Vagina (tissue), 2 donors: ENCODE measurements at regions not wholly inside any gene's neighbourhood (a gene's known extent, or its start where the extent isn't known, plus 50 kb on each side); places are given as distances from the start of the nearest gene placed in this dataset.

Experiments
- DNase-seq, 2 donors: peaks; one replicate each; pipeline ENCODE4 v3.0.0-alpha.2; 2017; ENCODE audit errors: extremely low spot score in 2 of 2
- H3K27ac ChIP-seq: fragments of 200-600 bp; sonication (generic); one replicate; pipeline ENCODE4 v1.5.1; 2019
- H3K27me3 ChIP-seq: fragments of 200-600 bp; sonication (generic); one replicate; pipeline ENCODE4 v1.5.1; 2019
- H3K36me3 ChIP-seq, 2 donors: fragments of 200-600 bp; sonication (generic); one replicate each; pipeline ENCODE4 v1.5.1; 2017 to 2019
- H3K4me1 ChIP-seq: fragments of 200-600 bp; sonication (generic); one replicate; pipeline ENCODE4 v1.5.1; 2019
- H3K4me3 ChIP-seq, 2 donors: fragments of 200-600 bp; sonication (generic); 1 replicate in 1 of 2; 2 replicates in 1 of 2; pipeline ENCODE4 v1.5.1; 2016 to 2019
- H3K9me3 ChIP-seq: fragments of 200-600 bp; sonication (generic); one replicate; pipeline ENCODE4 v1.5.1; 2019
- CTCF ChIP-seq, 3 experiments: fragments of 450-650 bp in 2 of 3; fragments of 200-600 bp in 1 of 3; sonication (generic) in 1 of 3; IDR thresholded peaks; one replicate each; pipeline ENCODE4 v1.5.1; 2017 to 2019; ENCODE audit warnings: antibody characterized with exemption in 3 of 3, mild to moderate bottlenecking in 2 of 3, moderate library complexity in 2 of 3
- POLR2A ChIP-seq, 2 donors: fragments of 450-650 bp; IDR thresholded peaks; one replicate each; pipeline ENCODE4 v1.6.1; 2017; ENCODE audit warnings: antibody characterized with exemption in 2 of 2, mild to moderate bottlenecking in 2 of 2, moderate library complexity in 2 of 2
- POLR2AphosphoS5 ChIP-seq, 2 donors: sonication (generic); formaldehyde crosslinking; IDR thresholded peaks; one replicate each; pipeline ENCODE4 v1.9.0; 2017; ENCODE audit warnings: antibody characterized with exemption in 2 of 2, mild to moderate bottlenecking in 2 of 2, low read depth in 1 of 2; ENCODE audit not compliant: insufficient read depth in 1 of 2
- intact Hi-C: fragments of 100-400 bp; cut with DNase I; formaldehyde crosslinking; loops from one replicate; pipeline ENCODE4 v1.15.1; 2023

- intact Hi-C loops, result loop anchor here (2.0 kb wide), 1 partner anchor 61 kb away; no protein-coding TSS in a partner anchor
- Histone ChIP-seq H3K4me1 (no peaks in the 10 kb centered on the region), H3K27ac (no peak overlapping the region), H3K9me3 (no peaks in the 10 kb centered on the region), H3K36me3 (no peaks in the 10 kb centered on the region), H3K4me3 (no peak overlapping the region), H3K27me3 (no peaks in the 10 kb centered on the region)
- no peak for DNase-seq
- TF ChIP-seq POLR2A (IDR thresholded peaks at IDR 0.05) (no peak), POLR2AphosphoS5 (IDR thresholded peaks at IDR 0.05; ENCODE audit: insufficient read depth in 1 of 2, low read depth in 1 of 2) (no peak), CTCF (IDR thresholded peaks at IDR 0.05) (no peak)
These were observed 1435.6 kb upstream of the NUDT12 start for GRCh38 chr5:104998169-104998568.

- intact Hi-C loops, result no loop called here
- no peak for DNase-seq
- no peaks in the 10 kb centered on the region for H3K4me1 ChIP-seq
- no peak overlapping the region for H3K4me3 ChIP-seq
- H3K27me3 ChIP-seq, result no peaks in the 10 kb centered on the region
- H3K36me3 ChIP-seq, result no peaks in the 10 kb centered on the region
- TF ChIP-seq CTCF (IDR thresholded peaks at IDR 0.05) (no peak), POLR2AphosphoS5 (IDR thresholded peaks at IDR 0.05; ENCODE audit: insufficient read depth in 1 of 2, low read depth in 1 of 2) (no peak), POLR2A (IDR thresholded peaks at IDR 0.05) (no peak)
- no peaks in the 10 kb centered on the region for H3K9me3 ChIP-seq
- H3K27ac ChIP-seq, result no peak overlapping the region
These were observed 1424.5 kb upstream of the NUDT12 start for GRCh38 chr5:104987074-104987473.

- H3K27me3 ChIP-seq, result no peaks in the 10 kb centered on the region
- no peaks in the 10 kb centered on the region for H3K4me1 ChIP-seq
- no peak for DNase-seq
- intact Hi-C loops, result no loop called here
- no peak for TF ChIP-seq CTCF (IDR thresholded peaks at IDR 0.05)
- TF ChIP-seq POLR2AphosphoS5 (IDR thresholded peaks at IDR 0.05; ENCODE audit: insufficient read depth in 1 of 2, low read depth in 1 of 2), result no peak
- TF ChIP-seq POLR2A (IDR thresholded peaks at IDR 0.05), result no peak
- H3K4me3 ChIP-seq, result no peak overlapping the region
- no peaks in the 10 kb centered on the region for H3K36me3 ChIP-seq
- H3K27ac ChIP-seq, result no peak overlapping the region
- no peaks in the 10 kb centered on the region for H3K9me3 ChIP-seq
These were observed 1414.9 kb upstream of the NUDT12 start for GRCh38 chr5:104977529-104977928.

DNA sequence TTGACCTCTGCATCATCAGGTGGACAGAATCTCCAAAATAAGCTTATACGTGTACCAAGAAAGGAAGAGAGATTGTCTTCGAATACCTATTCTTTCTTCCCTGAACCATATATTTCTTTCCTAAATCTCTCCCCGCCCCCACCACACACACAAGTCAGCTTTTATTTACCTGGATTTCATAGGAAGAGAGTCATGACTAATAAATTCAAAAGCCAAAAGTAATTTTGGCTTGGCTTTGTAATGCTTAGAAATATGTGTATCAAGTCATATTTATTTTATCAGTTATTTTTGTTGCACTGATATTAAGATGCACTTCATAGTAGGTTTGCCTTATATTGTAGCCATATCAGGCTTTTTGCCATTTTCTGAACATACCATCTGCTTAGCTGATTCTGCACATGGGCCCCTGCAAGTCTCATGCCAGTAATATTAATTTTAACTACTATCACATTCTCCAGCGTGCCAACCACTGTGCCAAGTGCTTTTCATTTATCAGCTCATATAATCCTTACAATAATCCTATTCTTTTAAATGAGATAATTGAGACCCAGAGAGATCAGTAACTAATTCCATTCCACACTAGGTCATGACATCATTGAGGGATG lies 1405.3 kb upstream of the NUDT12 start:
- no peak for DNase-seq
- no peaks in the 10 kb centered on the region for H3K4me1 ChIP-seq
- H3K27ac ChIP-seq, result no peak overlapping the region
- TF ChIP-seq POLR2A (IDR thresholded peaks at IDR 0.05) (no peak), CTCF (IDR thresholded peaks at IDR 0.05) (no peak), POLR2AphosphoS5 (IDR thresholded peaks at IDR 0.05; ENCODE audit: insufficient read depth in 1 of 2, low read depth in 1 of 2) (no peak)
- H3K36me3 ChIP-seq, result no peaks in the 10 kb centered on the region
- no peak overlapping the region for H3K4me3 ChIP-seq
- no peaks in the 10 kb centered on the region for H3K9me3 ChIP-seq
- H3K27me3 ChIP-seq, result no peaks in the 10 kb centered on the region
- intact Hi-C loops, result no loop called here

DNA sequence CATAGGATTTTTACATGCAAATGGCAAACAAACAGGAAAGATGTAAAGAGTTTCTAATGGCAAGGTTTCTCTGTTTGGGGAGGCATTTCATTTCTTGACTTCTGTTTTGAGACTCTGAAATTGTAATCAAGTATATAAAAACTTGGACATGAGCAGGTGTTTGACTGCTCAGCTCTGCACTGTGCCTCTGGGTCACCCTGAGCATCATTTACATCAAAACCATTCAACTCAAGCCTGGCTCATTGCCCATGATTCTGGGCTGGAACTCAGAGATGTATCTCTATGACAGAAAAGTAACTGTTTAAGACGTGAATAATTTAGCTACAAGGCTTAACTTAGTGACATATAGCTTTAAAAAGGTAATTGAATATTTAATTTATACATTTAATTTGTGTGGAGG lies 1402.4 kb upstream of the NUDT12 start:
- Histone ChIP-seq H3K27me3 (no peaks in the 10 kb centered on the region), H3K36me3 (no peaks in the 10 kb centered on the region), H3K4me3 (no peak overlapping the region), H3K9me3 (no peaks in the 10 kb centered on the region), H3K27ac (no peak overlapping the region), H3K4me1 (no peaks in the 10 kb centered on the region)
- no peak for TF ChIP-seq POLR2AphosphoS5 (IDR thresholded peaks at IDR 0.05; ENCODE audit: insufficient read depth in 1 of 2, low read depth in 1 of 2)
- TF ChIP-seq POLR2A (IDR thresholded peaks at IDR 0.05), result no peak
- no peak for TF ChIP-seq CTCF (IDR thresholded peaks at IDR 0.05)
- no peak for DNase-seq
- intact Hi-C loops, result no loop called here
